Neutrophil (primary cell): ENCODE measurements at regions not wholly inside any gene's neighbourhood (a gene's known extent, or its start where the extent isn't known, plus 50 kb on each side); places are given as distances from the start of the nearest gene placed in this dataset.

Experiments used
- H3K27ac ChIP-seq: fragments of 200-600 bp; sonication (generic); 2 replicates; pipeline ENCODE4 v1.5.1; 2016; ENCODE audit warnings: mild to moderate bottlenecking, moderate library complexity
- H3K27me3 ChIP-seq: fragments of 200-600 bp; sonication (generic); 2 replicates; pipeline ENCODE4 v1.6.0; 2016; ENCODE audit warnings: mild to moderate bottlenecking
- H3K36me3 ChIP-seq: fragments of 200-600 bp; sonication (generic); 2 replicates; pipeline ENCODE4 v1.5.1; 2017
- H3K4me1 ChIP-seq, 2 experiments: fragments of 200-600 bp in 1 of 2; sonication (generic) in 1 of 2; 1 replicate in 1 of 2; 2 replicates in 1 of 2; pipeline versions ENCODE4 v1.5.1 to v1.6.1; 2013 to 2016; ENCODE audit warnings: low read depth in 1 of 2, low read length in 1 of 2, mild to moderate bottlenecking in 1 of 2, moderate library complexity in 1 of 2; ENCODE audit not compliant: control insufficient read depth in 1 of 2, insufficient read depth in 1 of 2
- H3K4me3 ChIP-seq, 2 experiments: fragments of 200-600 bp in 1 of 2; sonication (generic) in 1 of 2; 1 replicate in 1 of 2; 2 replicates in 1 of 2; pipeline ENCODE4 v1.5.1; 2013 to 2016; ENCODE audit warnings: low read depth in 1 of 2, low read length in 1 of 2, mild to moderate bottlenecking in 1 of 2, moderate library complexity in 1 of 2
- H3K9me3 ChIP-seq: fragments of 200-600 bp; sonication (generic); 2 replicates; pipeline ENCODE4 v1.5.1; 2016
- CTCF ChIP-seq: fragments of 200-600 bp; sonication (generic); IDR thresholded peaks from 2 replicates; pipeline ENCODE4 v1.5.1; 2016; ENCODE audit warnings: antibody characterized with exemption

- no peak for TF ChIP-seq CTCF
- no peaks in the 10 kb centered on the region for H3K9me3 ChIP-seq
- H3K27ac ChIP-seq: no peak overlapping the region
- H3K4me1 ChIP-seq: no peaks in the 10 kb centered on the region
- no peak overlapping the region for H3K4me3 ChIP-seq
- H3K27me3 ChIP-seq: peaks cover 23% of the 10 kb centered on the region
- no peaks in the 10 kb centered on the region for H3K36me3 ChIP-seq
Observed at GRCh38 chr11:19398772-19399527, 158.2 kb upstream of the E2F8 start.

GRCh38 chr11:19398273-19398672 lies 157.5 kb upstream of the E2F8 start:
- no peak overlapping the region for H3K4me3 ChIP-seq
- H3K27me3 ChIP-seq: peaks cover 24% of the 10 kb centered on the region
- no peaks in the 10 kb centered on the region for H3K4me1 ChIP-seq
- H3K27ac ChIP-seq: no peak overlapping the region
- H3K36me3 ChIP-seq: no peaks in the 10 kb centered on the region
- TF ChIP-seq CTCF: no peak
- no peaks in the 10 kb centered on the region for H3K9me3 ChIP-seq

DNA sequence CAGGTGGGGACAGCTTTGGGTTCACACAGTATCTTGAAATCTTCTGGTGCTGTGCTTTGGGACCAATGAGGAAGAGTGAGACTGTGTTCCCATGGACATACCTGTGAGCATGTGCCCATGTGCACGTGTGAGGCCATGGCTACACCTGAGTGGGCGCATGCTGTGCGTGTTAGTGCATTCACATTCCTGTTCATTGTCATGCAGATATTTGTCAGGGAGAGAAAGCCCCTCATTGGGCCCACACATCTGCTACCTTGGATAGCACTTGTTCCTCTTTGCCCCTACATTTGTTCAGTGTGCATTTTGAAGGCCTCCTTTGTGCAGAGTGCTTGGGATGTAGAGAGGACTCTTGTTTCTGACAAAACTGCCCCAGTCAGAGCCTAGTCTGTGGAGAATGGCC lies 154.3 kb upstream of the E2F8 start:
- H3K27ac ChIP-seq: no peak overlapping the region
- peaks cover 28% of the 10 kb centered on the region for H3K27me3 ChIP-seq
- no peak for TF ChIP-seq CTCF
- no peak overlapping the region for H3K4me3 ChIP-seq
- no peaks in the 10 kb centered on the region for H3K9me3 ChIP-seq
- no peaks in the 10 kb centered on the region for H3K36me3 ChIP-seq
- H3K4me1 ChIP-seq: no peaks in the 10 kb centered on the region

DNA sequence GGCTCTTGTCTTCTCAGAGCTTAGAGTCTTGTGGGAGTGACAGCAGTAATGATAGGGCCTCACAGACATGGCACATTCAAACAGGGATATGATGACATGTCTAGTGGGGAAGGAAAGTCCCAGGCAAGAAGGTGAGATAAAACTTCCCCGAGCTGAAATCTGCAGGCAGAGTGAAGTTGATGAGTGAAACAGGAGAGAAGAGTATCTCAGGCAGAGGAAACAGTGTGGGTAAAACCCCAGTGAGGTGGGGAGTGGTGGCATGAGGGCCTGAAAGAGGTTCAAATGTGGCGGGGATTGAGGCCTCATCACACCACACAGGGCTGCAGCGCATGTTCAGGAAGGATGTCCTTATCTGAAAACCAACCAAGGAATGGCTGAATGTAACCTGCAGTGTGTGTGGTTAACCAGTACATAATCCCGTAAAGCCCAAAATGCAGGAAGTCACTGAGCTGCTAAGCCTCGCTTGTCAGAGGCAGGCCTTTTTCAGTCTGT lies 153.8 kb upstream of the E2F8 start:
- H3K27me3 ChIP-seq: peaks cover 28% of the 10 kb centered on the region
- no peaks in the 10 kb centered on the region for H3K9me3 ChIP-seq
- H3K36me3 ChIP-seq: no peaks in the 10 kb centered on the region
- H3K4me3 ChIP-seq: no peak overlapping the region
- TF ChIP-seq CTCF: no peak
- no peaks in the 10 kb centered on the region for H3K4me1 ChIP-seq
- no peak overlapping the region for H3K27ac ChIP-seq

GRCh38 chr11:19393941-19394340 lies 153.2 kb upstream of the E2F8 start:
- H3K9me3 ChIP-seq: no peaks in the 10 kb centered on the region
- no peak overlapping the region for H3K4me3 ChIP-seq
- TF ChIP-seq CTCF: no peak

More at GRCh38 chr11:19393941-19394340, 153.2 kb upstream of the E2F8 start:
- H3K4me1 ChIP-seq: no peaks in the 10 kb centered on the region
- no peak overlapping the region for H3K27ac ChIP-seq
- H3K36me3 ChIP-seq: no peaks in the 10 kb centered on the region
- peaks cover 28% of the 10 kb centered on the region for H3K27me3 ChIP-seq
